T-helper 1 cell (primary cell): ENCODE measurements at regions not wholly inside any gene's neighbourhood (a gene's known extent, or its start where the extent isn't known, plus 50 kb on each side); places are given as distances from the start of the nearest gene placed in this dataset.
A peak's percentile ranks its signal among the peaks of the same experiment; 100 is the strongest.
"Not testable (repeated sequence)": the region's sequence is repeated elsewhere in the genome, so short reads cannot be mapped to it uniquely, and the experiment has no call there.

Source experiments
- DNase-seq, 5 donors: peaks; one replicate each; pipeline ENCODE4 v3.0.0-alpha.2; 2012 to 2020

DNA sequence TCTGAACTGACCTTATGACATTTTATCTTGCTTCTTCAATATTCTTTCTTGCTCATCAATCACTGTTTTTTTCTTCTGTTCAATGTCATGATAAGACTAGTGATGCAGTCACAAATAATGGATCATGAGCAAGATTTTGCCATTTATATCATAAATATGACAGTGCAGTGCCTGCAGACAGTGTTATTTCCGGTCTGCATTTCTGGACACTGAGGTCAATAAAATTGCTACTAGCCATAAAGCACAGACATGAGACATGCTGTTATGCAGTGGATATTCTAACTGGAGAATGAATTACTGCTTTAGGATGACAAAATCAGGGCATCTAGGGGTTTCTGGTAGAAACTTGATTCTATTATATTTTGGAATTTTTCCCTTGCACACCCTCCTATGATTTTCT is 1509.7 kb upstream of the LRRTM3 start:
- no peak for DNase-seq

GRCh38 chr10:65419629-65420028 is 1506.2 kb upstream of the LRRTM3 start:
- no peak for DNase-seq

- DNase-seq = no peak
These were observed 1502.8 kb upstream of the LRRTM3 start for GRCh38 chr10:65423043-65423442.

DNA sequence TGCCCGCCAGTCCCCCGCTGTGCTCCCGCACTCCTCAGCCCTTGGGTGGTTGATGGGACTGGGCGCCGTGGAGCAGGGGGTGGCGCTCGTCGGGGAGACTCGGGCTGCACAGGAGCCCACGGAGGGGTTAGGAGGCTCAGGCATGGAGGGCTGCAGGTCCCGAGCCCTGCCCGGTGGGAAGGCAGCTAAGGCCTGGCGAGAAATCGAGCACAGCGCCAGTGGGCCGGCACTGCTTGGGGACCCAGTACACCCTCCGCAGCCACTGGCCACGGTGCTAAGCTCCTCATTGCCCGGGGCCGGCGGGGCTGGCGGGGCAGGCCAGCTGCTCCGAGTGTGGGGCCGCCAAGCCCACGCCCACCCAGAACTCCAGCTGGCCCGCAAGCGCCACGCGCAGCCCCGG is 1496.5 kb upstream of the LRRTM3 start:
- not testable (repeated sequence) for DNase-seq

- DNase-seq = no peak
These were observed 1494.9 kb upstream of the LRRTM3 start for GRCh38 chr10:65430979-65431378.

GRCh38 chr10:65470986-65471385 is 1454.8 kb upstream of the LRRTM3 start:
- no peak for DNase-seq

DNA sequence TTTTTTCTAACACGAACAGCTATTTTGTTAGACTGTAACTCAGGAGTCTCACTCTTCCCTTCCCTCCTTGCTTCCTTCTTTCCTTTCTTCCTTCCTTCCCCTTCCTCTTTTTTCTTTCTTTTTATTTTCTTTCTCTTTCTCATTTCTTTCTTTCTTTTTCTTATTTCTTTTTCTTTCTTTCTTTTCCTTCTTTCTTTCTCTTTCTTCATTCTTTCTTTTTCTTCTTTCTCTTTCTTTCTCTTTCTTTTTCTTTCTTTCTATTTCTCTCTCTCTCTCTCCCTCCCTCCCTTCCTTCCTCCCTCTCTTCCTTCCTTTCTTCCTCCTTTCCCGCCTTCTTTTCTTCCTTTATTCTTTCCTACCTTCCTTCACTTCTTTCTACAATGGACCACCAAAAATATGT is 1443.0 kb upstream of the LRRTM3 start:
- no peak for DNase-seq

GRCh38 chr10:65491799-65492198 is 1434.0 kb upstream of the LRRTM3 start:
- no peak for DNase-seq

GRCh38 chr10:65496541-65496940 is 1429.3 kb upstream of the LRRTM3 start:
- no peak for DNase-seq

DNA sequence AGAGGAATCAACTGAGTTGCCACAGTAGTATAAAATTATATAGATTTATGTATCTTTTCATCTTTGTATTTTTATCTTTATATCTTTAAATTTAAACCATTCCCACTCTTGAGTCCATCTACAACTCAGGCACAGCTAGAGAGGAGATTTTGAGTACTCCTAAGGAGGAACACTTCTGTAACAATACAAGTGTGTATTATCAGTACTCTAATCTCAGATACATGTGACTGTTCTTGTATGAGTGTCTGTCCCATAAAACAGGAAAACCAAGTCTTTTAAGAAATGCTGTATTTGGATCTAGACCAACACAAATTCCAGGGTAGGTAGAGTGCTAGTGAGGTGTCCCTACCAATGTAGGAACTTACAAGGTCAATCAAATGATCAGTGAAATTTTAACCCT is 1428.0 kb upstream of the LRRTM3 start:
- DNase-seq = no peak

DNA sequence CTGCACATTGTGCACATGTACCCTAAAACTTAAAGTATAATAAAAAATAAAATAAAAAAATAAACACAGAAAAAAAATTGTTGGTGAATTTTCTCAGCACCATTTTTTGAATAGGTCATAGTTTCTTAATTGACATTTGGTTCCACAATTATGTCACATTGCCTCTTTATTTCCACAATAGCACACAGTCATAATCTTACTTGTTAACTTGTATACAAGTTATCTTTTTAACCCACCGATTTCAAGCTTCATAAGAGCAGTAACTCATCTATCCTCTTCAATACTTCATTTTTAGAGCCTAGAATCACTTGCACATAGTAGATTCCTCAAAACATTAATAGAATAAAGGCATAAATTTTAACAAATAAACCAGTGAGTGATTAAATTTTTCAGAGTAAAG is 1425.1 kb upstream of the LRRTM3 start:
- DNase-seq = no peak

GRCh38 chr10:65501259-65501658 is 1424.6 kb upstream of the LRRTM3 start:
- DNase-seq = peak in 1 of 5 donors; percentile 31

DNA sequence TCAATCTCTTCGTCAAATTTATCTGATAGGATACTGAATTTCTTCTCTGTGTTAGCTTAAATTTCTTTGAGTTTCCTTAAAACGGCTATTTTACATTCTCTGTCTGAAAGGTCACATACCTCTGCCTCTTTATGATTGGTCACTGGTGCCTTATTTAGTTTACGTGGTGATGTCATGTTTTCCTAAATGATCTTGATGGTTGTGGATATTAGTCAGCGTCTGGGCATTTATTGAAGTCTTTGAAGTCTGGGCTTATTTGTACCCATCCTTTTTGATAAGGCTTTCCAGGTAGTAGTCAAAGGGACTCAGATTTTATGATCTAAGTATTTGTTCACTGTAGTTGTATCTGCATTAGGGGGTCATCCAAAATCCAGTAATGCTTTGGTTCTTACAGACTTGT is 1407.5 kb upstream of the LRRTM3 start:
- no peak for DNase-seq

- DNase-seq = no peak
These were observed 1396.8 kb upstream of the LRRTM3 start for GRCh38 chr10:65528986-65529385.

- no peak for DNase-seq
These were observed 1394.3 kb upstream of the LRRTM3 start for GRCh38 chr10:65531545-65531944.

DNA sequence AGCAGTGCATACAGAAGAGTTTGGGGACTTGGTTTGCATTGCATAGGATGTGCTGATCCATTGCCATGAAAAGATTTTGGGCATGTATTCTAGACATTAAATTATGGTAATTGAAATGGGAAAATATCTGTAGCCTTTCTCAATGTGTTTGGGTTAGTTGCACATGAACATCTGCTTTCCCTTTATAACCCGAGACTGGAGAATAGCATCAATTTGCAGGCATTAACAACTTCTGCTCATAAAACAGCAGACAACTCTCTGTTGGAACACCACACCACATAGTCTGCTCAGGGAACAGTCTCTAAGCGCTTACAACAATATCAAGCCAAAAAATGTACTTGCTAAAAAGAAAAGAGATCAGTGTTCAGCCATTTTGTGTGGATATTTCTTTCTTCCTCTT is 1391.1 kb upstream of the LRRTM3 start:
- no peak for DNase-seq

DNA sequence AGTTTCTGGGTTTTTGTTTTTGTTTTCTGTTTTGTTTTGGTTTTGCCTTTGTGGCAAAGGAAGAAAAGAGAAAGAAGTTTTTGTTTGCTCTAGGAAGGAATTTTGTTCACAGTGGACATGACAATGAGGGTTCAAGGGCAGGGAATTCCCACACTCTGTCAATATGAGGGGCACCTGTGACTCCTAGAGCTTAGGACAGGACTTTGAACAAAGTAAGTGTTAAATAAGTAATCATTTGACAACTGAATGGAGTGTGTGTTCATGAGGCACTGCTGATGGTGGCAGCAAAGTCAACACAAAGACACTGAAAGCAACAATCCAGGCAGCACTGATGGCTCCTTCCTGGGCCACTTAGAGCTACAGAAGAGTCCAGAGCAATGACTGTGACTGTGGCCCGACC is 1381.1 kb upstream of the LRRTM3 start:
- no peak for DNase-seq

GRCh38 chr10:65548001-65548400 is 1377.8 kb upstream of the LRRTM3 start:
- no peak for DNase-seq

DNA sequence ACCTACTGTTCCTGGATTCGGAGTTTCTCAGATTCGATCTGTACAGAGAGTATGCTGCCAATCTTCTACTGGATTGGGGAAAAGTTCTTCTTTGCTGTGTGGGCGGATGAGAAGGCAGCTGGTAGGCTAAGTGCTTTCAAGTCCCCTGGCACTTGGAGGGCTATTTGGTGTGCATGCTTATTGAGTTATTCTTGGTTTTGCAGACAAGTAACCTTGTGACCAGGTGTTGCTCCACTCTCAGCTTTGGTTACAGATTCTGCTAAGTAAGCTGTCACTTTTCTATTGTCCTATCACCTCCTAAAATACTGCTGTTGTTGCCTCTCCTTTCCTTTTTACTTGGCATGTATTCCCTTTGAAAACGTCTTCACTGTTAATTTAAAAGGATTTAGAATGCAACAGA is 1375.1 kb upstream of the LRRTM3 start:
- DNase-seq = no peak

GRCh38 chr10:65555192-65555591 is 1370.6 kb upstream of the LRRTM3 start:
- no peak for DNase-seq

DNA sequence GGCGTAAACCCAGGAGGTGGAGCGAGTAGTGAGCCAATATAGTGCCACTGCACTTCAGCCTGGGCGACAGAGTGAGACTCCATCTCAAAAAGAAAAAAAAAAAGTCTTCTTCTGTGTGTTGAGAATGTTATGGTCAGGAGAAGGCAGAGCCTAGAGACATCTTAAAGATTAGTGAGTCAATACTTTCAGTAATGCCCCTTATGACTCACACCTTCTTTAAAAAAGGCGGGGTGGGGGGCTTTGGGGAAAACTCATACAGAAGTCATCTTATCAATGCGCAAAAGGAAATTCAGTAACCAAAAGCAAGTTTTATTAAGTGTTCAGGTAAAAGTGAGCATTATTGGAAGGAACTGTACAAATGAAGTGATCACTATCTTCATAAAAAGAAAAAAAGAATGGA is 1369.8 kb upstream of the LRRTM3 start:
- DNase-seq = no peak

DNA sequence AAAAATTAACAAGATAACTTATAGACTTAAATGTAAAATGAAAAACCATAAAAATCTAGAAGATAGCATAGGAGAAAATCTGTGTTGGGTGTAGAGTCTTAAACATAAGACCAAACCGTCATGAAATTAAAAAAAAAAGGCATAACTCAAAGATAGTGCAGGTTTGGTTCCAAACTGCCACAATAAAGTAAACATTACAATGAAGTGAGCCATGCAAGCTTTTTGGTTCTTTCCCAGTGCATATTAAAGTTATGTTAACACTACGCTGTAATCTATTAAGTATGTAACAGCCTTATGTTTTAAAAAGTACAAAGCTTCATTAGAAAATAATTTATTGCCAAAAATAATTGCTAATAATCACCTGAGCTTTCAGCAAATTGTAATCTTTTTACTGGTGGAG is 1366.5 kb upstream of the LRRTM3 start:
- no peak for DNase-seq

DNA sequence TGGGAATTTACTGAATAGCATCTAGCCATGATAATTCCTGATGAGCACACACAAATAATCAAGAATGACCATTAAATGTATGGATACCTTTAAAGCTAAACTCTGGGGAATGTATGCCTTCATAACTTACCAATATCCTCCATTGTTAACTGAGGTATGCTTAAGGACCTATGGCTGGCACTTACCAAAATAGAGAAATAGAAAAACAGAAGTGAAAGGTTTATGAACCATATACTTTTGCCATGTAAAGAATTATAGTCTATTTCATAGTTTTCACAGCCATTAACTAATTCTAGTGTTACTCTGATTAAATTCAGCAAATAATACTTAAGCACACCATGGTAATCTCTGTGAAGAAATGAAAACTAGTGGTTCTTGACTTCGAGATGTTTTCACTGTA is 1360.6 kb upstream of the LRRTM3 start:
- DNase-seq = no peak

DNA sequence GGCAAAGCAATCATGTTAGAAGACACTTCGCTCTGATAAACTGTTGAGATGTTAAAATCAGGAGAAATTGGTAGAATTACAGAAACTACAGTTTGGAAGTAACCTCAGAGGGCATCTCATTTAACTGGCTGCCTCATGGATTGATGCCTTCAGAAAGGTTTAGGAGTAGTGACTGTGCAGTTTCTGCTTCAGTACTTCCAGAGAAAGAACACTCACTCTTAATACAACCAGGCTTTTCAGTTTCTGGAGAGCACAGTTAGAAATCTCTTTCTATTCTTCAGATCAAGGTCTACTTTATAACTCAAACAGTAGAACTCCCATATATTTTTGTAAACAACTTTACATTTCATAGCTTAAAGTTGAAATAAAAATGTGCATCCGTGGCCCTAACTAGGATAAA is 1358.9 kb upstream of the LRRTM3 start:
- no peak for DNase-seq

DNA sequence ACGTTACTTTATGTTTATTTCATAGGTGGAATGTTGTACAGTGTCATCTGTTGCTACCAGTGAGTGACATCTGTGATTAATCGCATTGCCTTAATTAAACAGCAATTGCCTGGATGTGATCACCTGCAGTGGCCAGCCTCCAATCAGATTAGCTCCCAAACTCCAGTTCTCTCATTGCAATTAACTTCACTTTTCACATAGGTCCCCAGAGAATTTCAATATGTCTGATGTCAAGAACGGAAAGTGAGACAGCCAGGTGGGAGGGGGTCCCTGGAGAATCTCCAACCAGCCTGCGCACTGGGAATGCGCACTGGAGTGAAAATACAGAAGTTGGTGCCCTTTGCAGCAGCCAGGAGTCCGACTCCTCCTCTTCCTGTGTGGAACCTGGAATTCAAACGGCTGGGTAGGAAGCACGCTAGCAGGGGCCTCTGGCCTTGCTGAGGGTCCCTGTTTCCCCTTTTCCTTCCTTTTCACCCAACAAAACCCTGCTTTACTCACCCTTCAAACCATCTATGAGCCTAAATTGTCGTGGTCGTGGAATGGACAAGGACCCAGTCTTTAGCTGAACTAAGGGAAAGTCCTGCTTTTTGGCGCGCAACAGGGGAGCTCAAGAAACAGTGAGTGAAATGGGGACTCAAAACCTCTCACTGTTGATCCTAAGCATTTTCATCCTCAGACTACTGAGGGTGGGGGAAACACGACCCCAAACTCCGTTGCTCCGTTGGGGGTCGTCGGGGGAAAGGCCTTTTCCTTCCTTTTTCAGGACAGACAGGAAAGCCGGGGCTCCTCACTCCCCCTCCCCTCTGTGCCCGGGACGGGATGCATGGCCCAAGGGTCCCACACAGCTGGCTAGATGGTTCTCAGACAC is 1355.5 kb upstream of the LRRTM3 start:
- no peak for DNase-seq
